MCF 10A (cell line): ENCODE measurements at regions not wholly inside any gene's neighbourhood (a gene's known extent, or its start where the extent isn't known, plus 50 kb on each side); places are given as distances from the start of the nearest gene placed in this dataset.

Source experiments
- BruUV-seq: library from RNA; stranded (reverse); fragments of 400-500 nt; replicated peaks from 2 replicates; lab custom pipeline; 2021; lab: Mats Ljungman, UMichigan
- CTCF ChIA-PET: fragments of 300-600 bp; sonication (Branson Sonifier 250); formaldehyde crosslinking; extraction: SDS; loops from one replicate; lab custom pipeline; 2021; ENCODE audit warnings: antibody characterized with exemption, inconsistent platforms; lab: Yijun Ruan, JAX
- POLR2A ChIA-PET: fragments of 300-600, 350-650 bp; sonication (Branson Sonifier 250); formaldehyde crosslinking; extraction: SDS; loops from one replicate; lab custom pipeline; 2020; ENCODE audit warnings: antibody characterized with exemption, inconsistent platforms; lab: Yijun Ruan, JAX
- DNase-seq: peaks from one replicate; pipeline ENCODE4 v3.0.0-alpha.2; 2018; ENCODE audit not compliant: unreplicated experiment
- H3K27ac Mint-ChIP-seq: one replicate; pipeline ENCODE4 v1.8.0; 2022; ENCODE audit warnings: mild to moderate bottlenecking, low read depth, mixed read lengths; ENCODE audit not compliant: unreplicated experiment
- H3K27me3 Mint-ChIP-seq: one replicate; pipeline ENCODE4 v1.8.0; 2022; ENCODE audit warnings: mixed read lengths; ENCODE audit not compliant: insufficient read depth, unreplicated experiment
- H3K36me3 Mint-ChIP-seq: one replicate; pipeline ENCODE4 v1.8.0; 2022; ENCODE audit warnings: mild to moderate bottlenecking, moderate library complexity, mixed read lengths; ENCODE audit not compliant: insufficient read depth, unreplicated experiment
- H3K4me1 Mint-ChIP-seq: one replicate; pipeline ENCODE4 v1.8.0; 2022; ENCODE audit warnings: mixed read lengths; ENCODE audit not compliant: insufficient read depth, unreplicated experiment
- H3K4me3 Mint-ChIP-seq: one replicate; pipeline ENCODE4 v1.8.0; 2022; ENCODE audit warnings: mild to moderate bottlenecking, moderate library complexity, mixed read lengths; ENCODE audit not compliant: unreplicated experiment
- H3K9me3 Mint-ChIP-seq: one replicate; pipeline ENCODE4 v1.8.0; 2022; ENCODE audit warnings: mixed read lengths; ENCODE audit not compliant: unreplicated experiment
- intact Hi-C: fragments of 100-400 bp; cut with micrococcal nuclease; formaldehyde crosslinking; loops from 2 replicates; pipeline ENCODE4 v1.14.1; 2022
- TF ChIP-seq, protein P1 (sequence below): fragments of 200-600 bp; IDR thresholded peaks from one replicate; pipeline ENCODE4 v1.8.0; 2022; ENCODE audit warnings: antibody characterized with exemption, mild to moderate bottlenecking; ENCODE audit not compliant: unreplicated experiment

DNA sequence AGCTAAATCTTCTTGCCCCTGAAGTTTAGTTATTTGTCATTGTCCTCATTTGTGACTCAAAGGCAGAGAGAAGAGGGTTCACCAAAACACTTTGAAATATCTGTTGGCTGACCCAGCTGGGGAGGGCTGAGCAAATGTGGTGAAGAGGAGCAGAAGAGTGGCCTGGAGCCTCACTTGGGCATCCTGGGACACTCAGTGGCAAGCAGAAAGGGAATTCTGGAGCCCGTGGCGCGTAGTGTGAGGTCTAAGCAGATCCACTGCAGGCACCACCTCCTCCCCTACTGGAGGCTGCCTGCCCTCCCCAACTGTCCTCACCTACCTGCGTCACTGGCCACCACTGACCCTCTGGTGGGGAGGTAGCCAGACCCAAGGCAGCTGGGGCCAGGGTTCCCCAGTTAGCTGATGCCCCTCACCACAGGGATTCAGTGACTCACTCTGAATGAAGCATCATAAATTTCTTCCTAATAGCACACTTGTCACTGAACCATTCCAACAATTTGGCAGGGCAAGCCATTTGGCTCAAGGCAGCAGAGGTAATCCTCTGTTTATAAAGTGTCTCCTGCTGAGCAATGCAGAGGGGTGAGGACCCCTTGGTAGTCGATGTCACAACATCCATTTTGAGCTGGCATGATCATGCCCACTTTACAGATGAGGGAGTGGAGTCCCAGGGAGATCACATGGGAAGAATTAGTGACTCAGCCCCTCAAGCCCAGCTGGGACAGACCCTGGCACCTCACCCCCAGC, 80.3 kb downstream of the NENF start:
- intact Hi-C loops, result no loop called here
- TF ChIP-seq, protein P1, sequence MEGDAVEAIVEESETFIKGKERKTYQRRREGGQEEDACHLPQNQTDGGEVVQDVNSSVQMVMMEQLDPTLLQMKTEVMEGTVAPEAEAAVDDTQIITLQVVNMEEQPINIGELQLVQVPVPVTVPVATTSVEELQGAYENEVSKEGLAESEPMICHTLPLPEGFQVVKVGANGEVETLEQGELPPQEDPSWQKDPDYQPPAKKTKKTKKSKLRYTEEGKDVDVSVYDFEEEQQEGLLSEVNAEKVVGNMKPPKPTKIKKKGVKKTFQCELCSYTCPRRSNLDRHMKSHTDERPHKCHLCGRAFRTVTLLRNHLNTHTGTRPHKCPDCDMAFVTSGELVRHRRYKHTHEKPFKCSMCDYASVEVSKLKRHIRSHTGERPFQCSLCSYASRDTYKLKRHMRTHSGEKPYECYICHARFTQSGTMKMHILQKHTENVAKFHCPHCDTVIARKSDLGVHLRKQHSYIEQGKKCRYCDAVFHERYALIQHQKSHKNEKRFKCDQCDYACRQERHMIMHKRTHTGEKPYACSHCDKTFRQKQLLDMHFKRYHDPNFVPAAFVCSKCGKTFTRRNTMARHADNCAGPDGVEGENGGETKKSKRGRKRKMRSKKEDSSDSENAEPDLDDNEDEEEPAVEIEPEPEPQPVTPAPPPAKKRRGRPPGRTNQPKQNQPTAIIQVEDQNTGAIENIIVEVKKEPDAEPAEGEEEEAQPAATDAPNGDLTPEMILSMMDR, result no peak
- Mint-ChIP-seq H3K4me3 (no peak overlapping the region), H3K27me3 (peaks cover 38% of the 10 kb centered on the region), H3K36me3 (no peaks in the 10 kb centered on the region), H3K4me1 (no peaks in the 10 kb centered on the region), H3K27ac (no peak overlapping the region), H3K9me3 (no peaks in the 10 kb centered on the region)
- peak; percentile 73 for DNase-seq
- POLR2A ChIA-PET, result no interaction called here
- no TSS peak for BruUV-seq
- CTCF ChIA-PET, result interaction anchor here (0.6 to 2.4 kb wide), 9 partner anchors 10 to 235 kb away, joined by 3 to 7 read pairs (median 3); no protein-coding TSS in a partner anchor

DNA sequence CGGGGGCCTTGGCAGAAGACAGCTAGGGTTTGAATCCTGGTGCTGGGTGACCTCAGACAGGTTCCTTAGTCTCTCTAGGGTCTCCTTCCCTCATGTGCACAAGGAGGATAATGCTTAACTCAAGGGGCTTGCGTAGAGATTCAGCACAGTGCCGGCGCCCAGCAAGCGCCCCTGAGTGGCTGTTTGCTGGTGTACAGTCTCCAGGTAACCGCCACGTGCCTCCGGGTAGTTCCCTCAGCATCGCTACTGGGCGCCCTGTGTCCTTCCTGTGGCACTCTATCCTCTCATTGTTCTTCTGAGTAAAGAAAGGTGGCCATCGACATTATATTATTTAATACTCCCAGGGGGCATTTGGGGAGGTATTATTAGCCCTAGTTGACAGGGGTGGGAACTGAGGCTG, 80.9 kb downstream of the NENF start:
- intact Hi-C loops, result no loop called here
- no peaks in the 10 kb centered on the region for H3K36me3 Mint-ChIP-seq
- BruUV-seq, result no TSS peak
- no peaks in the 10 kb centered on the region for H3K9me3 Mint-ChIP-seq
- TF ChIP-seq, protein P1, result no peak
- H3K4me1 Mint-ChIP-seq, result no peaks in the 10 kb centered on the region
- peak overlapping the region; percentile 11 for H3K27ac Mint-ChIP-seq
- peaks cover 38% of the 10 kb centered on the region for H3K27me3 Mint-ChIP-seq
- ChIA-PET CTCF (interaction anchor here (0.7 to 1.0 kb wide), 2 partner anchors 10 to 36 kb away, joined by 3 to 7 read pairs; no protein-coding TSS in a partner anchor), POLR2A (interaction anchor here (1.2 kb wide), 1 partner anchor 9 kb away, joined by 3 read pairs; no protein-coding TSS in a partner anchor)
- no peak overlapping the region for H3K4me3 Mint-ChIP-seq
- DNase-seq, result no peak

DNA sequence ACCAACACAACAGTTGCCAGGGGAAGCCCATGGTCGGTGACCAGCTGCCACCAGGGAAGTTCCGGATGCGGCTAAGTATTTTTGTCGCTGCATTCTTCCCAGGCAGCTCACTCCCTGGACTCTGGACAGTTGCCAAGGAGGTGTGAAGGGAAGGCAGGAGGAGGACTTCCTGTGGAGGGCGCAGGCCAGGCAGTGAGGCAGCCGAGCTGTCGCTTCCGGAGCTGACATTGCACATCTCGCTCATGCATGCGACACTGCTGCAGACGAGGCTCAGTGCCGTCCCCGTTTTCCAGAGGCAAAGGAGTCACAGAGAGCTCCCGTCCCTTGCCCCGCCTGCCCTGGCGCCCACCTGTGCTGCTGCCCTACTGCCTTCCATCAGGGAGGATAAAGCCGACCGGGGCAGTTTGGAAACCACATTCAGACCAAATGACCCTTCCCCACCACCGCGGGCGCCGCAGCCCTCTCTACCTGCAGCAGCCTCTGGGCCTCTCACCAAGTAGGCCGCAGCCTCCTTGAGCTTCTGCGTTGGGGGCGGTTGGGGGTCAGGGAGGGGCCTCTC, 81.4 kb downstream of the NENF start:
- peak; percentile 90 for DNase-seq
- no peaks in the 10 kb centered on the region for H3K4me1 Mint-ChIP-seq
- ChIA-PET CTCF (no interaction called here), POLR2A (interaction anchor here (1.2 kb wide), 1 partner anchor 9 kb away, joined by 3 read pairs; no protein-coding TSS in a partner anchor)
- H3K4me3 Mint-ChIP-seq, result no peak overlapping the region
- peak overlapping the region; percentile 11 for H3K27ac Mint-ChIP-seq
- BruUV-seq, result no TSS peak
- intact Hi-C loops, result no loop called here
- TF ChIP-seq, protein P1, result no peak
- H3K9me3 Mint-ChIP-seq, result no peaks in the 10 kb centered on the region
- no peaks in the 10 kb centered on the region for H3K36me3 Mint-ChIP-seq
- H3K27me3 Mint-ChIP-seq, result peaks cover 38% of the 10 kb centered on the region

DNA sequence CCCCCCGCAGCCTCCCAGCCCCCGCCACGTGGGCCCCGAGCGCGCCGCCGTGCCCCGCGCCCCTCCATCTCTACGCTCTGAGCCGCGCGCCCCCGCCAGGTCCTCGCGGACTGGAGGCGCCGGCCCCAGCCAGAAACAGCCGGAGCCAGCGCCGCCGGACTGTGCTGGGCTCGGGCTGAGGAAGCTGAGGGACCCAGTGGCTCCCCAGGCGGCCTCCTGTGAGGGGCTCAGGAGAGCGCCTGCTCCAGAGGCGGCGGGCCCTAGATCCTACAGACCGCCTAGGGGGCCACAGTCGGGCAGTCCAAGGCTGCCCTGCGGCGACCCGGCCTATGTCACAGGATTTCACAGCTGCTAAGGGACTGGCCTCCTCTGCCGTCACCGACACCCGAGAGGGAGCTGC, 82.1 kb downstream of the NENF start:
- DNase-seq, result no peak
- TF ChIP-seq, protein P1, result no peak
- Mint-ChIP-seq H3K9me3 (no peaks in the 10 kb centered on the region), H3K4me1 (no peaks in the 10 kb centered on the region), H3K36me3 (no peaks in the 10 kb centered on the region), H3K27me3 (peaks cover 38% of the 10 kb centered on the region), H3K27ac (no peak overlapping the region), H3K4me3 (no peak overlapping the region)
- ChIA-PET POLR2A (interaction anchor here (0.9 to 1.2 kb wide), 2 partner anchors 10 to 14 kb away, joined by 3 to 5 read pairs; no protein-coding TSS in a partner anchor), CTCF (interaction anchor here (1.2 kb wide), 1 partner anchor 11 kb away, joined by 5 read pairs; no protein-coding TSS in a partner anchor)
- BruUV-seq, result no TSS peak
- intact Hi-C loops, result no loop called here
